DMS 273 (cell line): ENCODE measurements at regions not wholly inside any gene's neighbourhood (a gene's known extent, or its start where the extent isn't known, plus 50 kb on each side); places are given as distances from the start of the nearest gene placed in this dataset.
"Not testable (repeated sequence)": the region's sequence is repeated elsewhere in the genome, so short reads cannot be mapped to it uniquely, and the experiment has no call there.

Source experiments
- DNase-seq: peaks from one replicate; lab custom pipeline; 2025; ENCODE audit not compliant: unreplicated experiment; lab: John Stamatoyannopoulos, UW

DNA sequence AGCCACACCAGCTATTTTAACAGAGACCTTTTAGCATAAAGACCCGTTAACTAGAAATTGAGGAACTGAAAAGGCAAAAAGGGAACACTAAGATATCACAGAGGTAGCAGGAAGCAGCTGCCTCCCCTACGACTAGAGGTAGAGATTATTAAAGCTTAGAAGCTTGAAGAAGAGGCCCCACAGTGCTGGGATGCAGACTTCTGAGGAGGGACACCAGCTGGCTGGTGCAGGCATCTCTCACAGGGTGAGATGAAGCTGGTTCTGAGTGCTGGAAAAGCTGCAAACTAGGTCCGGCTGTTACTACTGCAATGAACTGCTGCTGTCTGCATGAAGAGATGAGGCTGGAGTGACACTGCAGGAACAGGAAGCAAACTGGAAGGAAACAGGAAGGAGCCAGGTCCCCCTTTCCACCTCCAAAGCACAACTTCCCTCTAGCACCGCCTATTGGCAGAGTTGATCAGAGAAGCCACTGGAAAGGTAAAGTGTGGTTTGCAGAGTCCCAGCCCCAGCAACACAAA is 61.2 kb upstream of the MRPS9 start:
- peak; percentile 51 for DNase-seq

DNA sequence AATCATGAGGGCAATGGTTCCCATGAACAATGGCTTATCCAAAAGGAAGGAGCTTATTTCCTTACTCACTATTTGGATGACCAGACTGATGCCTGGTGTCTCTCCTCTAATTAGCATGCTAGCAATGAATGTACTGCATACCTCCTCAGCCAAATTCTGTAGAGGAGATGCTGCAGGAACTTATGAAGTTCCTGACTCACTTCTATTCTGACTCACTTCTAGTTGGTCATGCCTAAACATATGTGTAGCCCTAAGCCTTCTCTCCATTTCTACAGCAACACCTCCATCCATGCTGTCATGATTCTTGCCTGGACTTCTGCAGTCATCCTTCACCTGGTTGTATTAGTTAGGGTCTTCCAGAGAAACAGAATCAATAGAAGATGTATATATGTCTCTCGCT is 59.9 kb upstream of the MRPS9 start:
- no peak for DNase-seq

- DNase-seq, result not testable (repeated sequence)
These were observed 58.1 kb upstream of the MRPS9 start for GRCh38 chr2:104979786-104980185.

GRCh38 chr2:104982111-104982510 is 55.8 kb upstream of the MRPS9 start:
- DNase-seq, result no peak
